HCT116 (cell line): ENCODE measurements at regions not wholly inside any gene's neighbourhood (a gene's known extent, or its start where the extent isn't known, plus 50 kb on each side); places are given as distances from the start of the nearest gene placed in this dataset.

ENCODE experiments used
- ATF3 ChIP-seq: IDR thresholded peaks from 2 replicates; pipeline ENCODE4 v1.6.1; 2012
- CTCF ChIP-seq, 3 experiments: fragments of 200-600 bp in 1 of 3; sonication (generic) in 1 of 3; IDR thresholded peaks in 2 of 3; conservative IDR thresholded peaks in 1 of 3; 2 replicates each; pipeline ENCODE4 v1.5.1; 2012 to 2017; ENCODE audit warnings: low read depth in 2 of 3, low read length in 2 of 3, antibody characterized with exemption in 1 of 3, borderline replicate concordance in 1 of 3, control low read depth in 1 of 3, mild to moderate bottlenecking in 1 of 3, mixed read lengths in 1 of 3, mixed run types in 1 of 3, moderate library complexity in 1 of 3; ENCODE audit not compliant: insufficient read depth in 1 of 3
- EGR1 ChIP-seq: IDR thresholded peaks from 2 replicates; pipeline ENCODE4 v1.6.1; 2012; ENCODE audit warnings: low read depth
- EZH2 ChIP-seq: fragments of 200-600 bp; sonication (generic); IDR thresholded peaks from 2 replicates; pipeline ENCODE4 v1.6.1; 2017; ENCODE audit warnings: antibody characterized with exemption, mixed run types
- EZH2phosphoT487 ChIP-seq: fragments of 200-600 bp; IDR thresholded peaks from 2 replicates; pipeline ENCODE4 v1.6.1; 2018; ENCODE audit warnings: antibody characterized with exemption, borderline replicate concordance
- FOSL1 ChIP-seq: IDR thresholded peaks from 2 replicates; pipeline ENCODE4 v1.6.1; 2012; ENCODE audit warnings: low read depth
- RAD21 ChIP-seq: IDR thresholded peaks from 2 replicates; pipeline ENCODE4 v1.6.1; 2012; ENCODE audit warnings: low read depth, mild to moderate bottlenecking
- TCF7L2 ChIP-seq: IDR thresholded peaks from 2 replicates; pipeline ENCODE4 v1.7.0; 2011; ENCODE audit warnings: borderline replicate concordance, inconsistent platforms; ENCODE audit not compliant: insufficient read depth, insufficient read length; ENCODE audit errors: extremely low read depth
- YY1 ChIP-seq: IDR thresholded peaks from 2 replicates; pipeline ENCODE4 v1.6.1; 2011; ENCODE audit warnings: low read length, low read depth, moderate library complexity, mild to moderate bottlenecking; ENCODE audit not compliant: insufficient replicate concordance; ENCODE audit errors: extremely low read depth
- ZNF274 ChIP-seq: fragments of 200-500 bp; sonication (Bioruptor generic); IDR thresholded peaks from 2 replicates; pipeline ENCODE4 v1.6.1; 2014; ENCODE audit warnings: mild to moderate bottlenecking, low read depth, low read length, inconsistent platforms
- TF ChIP-seq, protein P1 (sequence below): IDR thresholded peaks from 2 replicates; pipeline ENCODE4 v1.6.1; 2012

- TF ChIP-seq CTCF (IDR thresholded peaks at IDR 0.05 in 2 of 3, conservative IDR thresholded peaks at IDR 0.05 in 1 of 3; ENCODE audit: borderline replicate concordance in 1 of 3, insufficient read depth in 1 of 3, low read depth in 2 of 3, low read length in 2 of 3) = no peak
- no peak for TF ChIP-seq EZH2phosphoT487
- TF ChIP-seq TCF7L2 = no peak
- TF ChIP-seq ZNF274 = no peak
- no peak for TF ChIP-seq ATF3
- TF ChIP-seq RAD21 = no peak
- TF ChIP-seq, protein P1, sequence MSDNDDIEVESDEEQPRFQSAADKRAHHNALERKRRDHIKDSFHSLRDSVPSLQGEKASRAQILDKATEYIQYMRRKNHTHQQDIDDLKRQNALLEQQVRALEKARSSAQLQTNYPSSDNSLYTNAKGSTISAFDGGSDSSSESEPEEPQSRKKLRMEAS = no peak
- no peak for TF ChIP-seq EZH2
- TF ChIP-seq YY1 = no peak
- TF ChIP-seq EGR1 = no peak
- TF ChIP-seq FOSL1 = no peak
These were observed 145.1 kb upstream of the RAI14 start for GRCh38 chr5:34511063-34511462.
